GM11168 (cell line): ENCODE measurements at regions not wholly inside any gene's neighbourhood (a gene's known extent, or its start where the extent isn't known, plus 50 kb on each side); places are given as distances from the start of the nearest gene placed in this dataset.
"Not testable (repeated sequence)": the region's sequence is repeated elsewhere in the genome, so short reads cannot be mapped to it uniquely, and the experiment has no call there.

Experiments used
- in situ Hi-C: fragments of 300-500 bp; cut with MboI; formaldehyde crosslinking; loops from one replicate; pipeline ENCODE4 v1.12.0; 2022; ENCODE audit warnings: low sequenced_read_pairs; ENCODE audit not compliant: unreplicated experiment

DNA sequence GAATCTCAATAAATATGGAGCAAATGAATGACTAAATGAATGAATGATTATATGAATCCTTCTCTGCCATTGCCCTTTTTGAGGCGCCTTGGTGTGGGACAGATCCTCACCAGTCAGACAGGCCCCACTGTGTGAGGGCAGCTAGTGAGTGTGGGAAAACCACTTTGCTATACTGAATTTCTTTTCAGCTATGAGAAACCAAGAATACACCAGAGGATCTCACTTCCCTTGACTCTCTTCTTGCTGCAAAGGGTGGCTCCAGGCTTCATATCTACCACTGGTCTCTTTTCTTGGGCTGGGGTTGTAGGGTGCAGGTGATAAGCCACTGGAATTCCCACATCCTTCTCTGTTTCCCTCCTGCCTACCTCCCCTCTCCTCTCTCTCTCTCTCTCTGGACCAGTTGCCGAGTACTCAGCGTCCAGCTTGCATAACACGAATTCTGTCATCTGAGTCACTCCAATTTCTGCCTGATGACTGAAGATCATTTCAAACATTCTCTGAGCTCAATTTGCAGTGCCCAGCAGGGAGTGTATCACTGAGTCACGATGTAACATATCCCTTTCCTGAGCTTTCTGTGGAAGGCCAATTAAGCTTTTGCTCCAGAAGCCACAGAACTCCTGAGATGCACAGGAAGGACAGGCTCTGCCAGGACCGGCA is 304.3 kb upstream of the NCAM1 start:
- in situ Hi-C loops, result no loop called here

DNA sequence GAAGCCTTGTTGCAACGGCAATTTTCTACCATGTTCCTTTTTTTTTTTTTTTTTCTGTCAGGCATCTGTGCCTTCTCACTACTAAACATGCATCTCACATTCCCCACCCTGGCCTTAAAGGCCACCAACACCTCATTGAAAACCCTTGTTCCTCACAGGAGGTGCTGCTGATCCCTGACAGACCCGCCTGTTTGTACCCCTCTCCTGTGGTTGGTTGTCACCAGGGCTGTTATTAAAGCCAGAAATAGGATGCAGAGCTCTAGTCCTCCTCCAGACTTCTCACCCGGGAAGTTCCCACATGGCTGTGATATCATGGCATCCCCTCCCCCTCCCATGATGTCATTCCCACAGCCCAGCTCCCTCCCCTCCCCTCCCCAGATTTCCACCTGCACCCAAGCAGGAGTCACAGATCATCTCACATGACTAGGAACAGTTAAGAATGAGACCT is 302.8 kb upstream of the NCAM1 start:
- in situ Hi-C loops, result no loop called here

DNA sequence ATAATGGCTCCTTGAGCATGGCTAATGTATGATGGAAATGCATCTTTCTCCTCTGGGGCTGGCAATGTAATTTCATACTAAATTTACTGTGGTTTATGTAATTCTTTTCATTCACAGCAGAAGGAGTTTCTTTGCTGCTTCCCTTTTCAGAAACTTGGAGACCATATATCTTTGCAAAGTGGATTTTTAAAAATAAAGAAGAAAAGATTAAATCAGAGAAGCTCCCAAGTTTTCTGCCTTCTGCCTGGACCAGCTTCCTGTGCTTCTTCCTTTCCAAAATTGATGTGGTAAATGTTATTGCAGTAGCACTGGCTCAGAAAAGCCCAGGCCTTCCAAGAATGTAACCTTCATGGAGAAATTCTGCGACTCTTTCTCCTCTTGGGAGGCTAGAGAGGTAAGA is 300.1 kb upstream of the NCAM1 start:
- in situ Hi-C loops, result no loop called here

DNA sequence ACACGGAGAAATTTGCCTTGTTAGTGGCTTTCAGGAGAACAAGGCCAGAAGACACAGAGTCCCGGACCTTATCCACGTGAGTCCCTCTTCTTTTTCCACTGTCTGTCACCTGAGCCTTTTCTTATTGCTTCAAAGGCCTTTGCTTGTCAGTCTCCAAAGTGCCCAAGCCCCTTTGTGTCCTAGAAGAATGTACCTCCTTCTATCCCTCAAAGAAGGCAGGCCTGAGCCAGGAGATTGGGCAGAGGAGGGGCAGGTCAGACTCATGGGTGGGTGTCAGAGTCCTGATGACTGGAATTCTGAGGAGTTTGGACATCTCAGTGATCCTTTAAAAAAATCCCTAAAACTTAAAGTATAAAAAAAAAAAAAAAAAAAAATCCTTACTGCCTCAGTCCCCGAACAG is 299.6 kb upstream of the NCAM1 start:
- in situ Hi-C loops, result no loop called here

DNA sequence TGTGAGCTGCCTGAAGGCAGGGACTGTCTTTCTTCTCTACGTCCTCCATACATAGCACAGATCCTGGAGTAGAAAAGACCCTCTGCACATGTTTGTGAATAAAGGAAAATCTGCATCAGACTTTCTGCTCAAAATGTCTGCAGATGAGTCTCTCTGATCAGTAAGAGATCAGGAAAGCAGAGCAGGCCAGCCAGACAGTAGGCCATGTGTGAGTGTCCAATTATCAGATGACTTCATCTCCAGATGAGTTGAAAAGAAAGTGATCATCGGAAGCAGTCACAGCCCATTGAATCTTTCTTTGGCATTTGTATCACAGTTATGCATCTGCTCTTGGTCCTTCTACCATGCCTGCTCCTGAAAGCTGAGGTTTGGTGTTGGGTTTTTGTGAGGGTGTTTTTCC is 298.7 kb upstream of the NCAM1 start:
- in situ Hi-C loops, result no loop called here

DNA sequence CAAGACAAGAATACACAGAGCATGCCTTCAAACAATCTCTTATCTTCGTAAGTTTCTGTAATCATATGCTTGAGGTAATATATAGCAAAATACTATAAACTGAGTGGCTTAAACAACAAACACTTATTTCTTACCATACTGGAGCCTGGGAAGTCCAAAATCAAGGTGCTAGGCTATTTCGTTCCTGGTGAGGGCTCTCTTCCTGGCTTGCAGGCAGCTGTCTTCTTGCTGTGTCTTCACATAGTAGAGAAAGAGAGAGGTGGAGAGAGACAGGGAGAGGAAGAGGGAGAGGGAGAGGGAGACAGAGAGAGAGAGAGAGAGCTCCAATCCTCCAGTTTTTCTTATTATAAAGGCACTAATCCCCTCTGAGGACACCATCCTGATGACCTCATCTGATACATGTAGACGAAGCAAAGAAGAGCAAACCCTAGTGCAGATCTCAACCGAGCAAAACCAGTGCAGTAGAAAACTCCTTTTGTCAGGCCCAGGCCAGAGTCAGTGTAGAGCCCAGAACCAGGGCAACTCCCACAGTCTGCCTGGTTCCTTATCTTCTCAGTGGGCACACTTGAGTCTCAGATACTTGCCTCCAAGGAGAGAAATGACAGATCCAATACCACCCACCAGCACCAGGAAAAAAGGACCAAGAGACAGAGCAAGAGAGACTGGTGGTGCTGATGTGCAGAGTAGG is 297.1 kb upstream of the NCAM1 start:
- in situ Hi-C loops, result no loop called here

DNA sequence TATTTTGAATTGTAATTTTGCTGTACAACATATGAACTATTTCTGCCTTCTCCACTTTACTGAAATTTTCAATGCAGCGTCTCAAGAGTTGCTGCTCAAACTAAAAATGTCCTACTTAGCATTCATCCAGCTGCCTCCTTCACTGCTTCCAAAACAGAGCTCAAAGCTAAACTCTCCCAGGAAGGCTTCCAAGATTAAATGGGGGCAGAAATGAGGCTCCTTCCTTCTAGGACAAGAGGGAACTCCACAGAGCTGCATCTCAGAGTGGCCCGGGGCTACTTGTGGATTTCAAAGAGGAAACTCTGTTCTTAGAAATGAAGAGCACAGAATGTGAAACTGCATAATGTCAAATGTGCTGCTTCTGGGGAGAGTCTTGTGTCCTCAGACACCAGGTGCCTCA is 295.9 kb upstream of the NCAM1 start:
- in situ Hi-C loops, result no loop called here

DNA sequence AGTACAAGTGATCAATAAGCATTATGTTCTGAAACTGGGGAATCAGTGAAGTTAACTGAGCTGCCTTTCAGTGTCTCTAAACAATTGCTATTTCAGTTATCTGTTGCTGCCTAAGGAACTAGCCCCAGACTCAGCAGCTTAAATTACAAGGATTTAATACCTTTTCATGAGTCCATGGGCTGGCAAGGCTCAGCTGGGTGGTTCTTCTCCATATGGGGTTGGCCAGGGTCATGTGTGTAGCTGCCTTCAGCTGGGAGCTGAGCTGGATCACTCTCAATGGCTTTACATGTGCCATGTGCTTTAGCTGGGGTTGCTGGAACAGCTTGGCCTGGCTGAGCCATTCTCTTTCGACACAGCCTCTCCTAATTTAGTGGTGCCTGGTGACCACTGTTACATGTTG is 295.0 kb upstream of the NCAM1 start:
- in situ Hi-C loops, result no loop called here

DNA sequence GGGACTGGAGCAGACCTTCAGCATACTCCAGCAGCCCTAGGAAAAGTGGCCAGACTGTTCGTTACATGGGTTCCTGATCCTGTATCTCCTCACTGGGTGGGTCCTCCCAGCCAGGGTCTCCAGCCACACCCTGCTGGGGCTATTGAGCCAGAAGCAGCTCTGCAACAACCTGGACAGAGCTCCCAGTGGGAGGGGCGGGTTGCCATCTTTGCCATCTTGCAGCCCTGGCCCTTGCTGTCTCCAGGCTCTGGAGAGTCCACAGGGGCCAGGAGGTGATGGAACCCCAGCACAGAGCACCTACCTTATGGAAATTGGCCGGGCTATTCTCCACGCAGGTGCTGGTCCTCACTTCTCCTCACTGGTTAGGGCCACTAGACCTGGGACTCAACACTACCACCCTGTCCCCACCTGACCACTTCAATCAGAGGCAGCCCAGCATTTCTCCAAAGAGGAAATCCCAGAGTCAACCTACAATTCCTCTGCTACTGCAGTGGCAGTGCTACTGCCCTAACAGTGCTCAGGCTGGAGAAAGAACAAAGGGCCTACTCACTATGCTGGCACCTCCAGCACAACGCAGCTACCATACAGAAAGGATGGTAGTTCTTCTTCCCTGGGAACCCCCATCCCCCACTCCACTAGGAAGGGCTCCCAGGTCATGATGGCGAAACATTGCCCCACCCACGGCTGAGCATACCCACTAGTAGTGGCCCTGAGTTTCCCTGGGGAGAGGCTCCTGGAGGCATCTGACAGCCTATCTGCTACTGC is 290.2 kb upstream of the NCAM1 start:
- in situ Hi-C loops, result no loop called here

DNA sequence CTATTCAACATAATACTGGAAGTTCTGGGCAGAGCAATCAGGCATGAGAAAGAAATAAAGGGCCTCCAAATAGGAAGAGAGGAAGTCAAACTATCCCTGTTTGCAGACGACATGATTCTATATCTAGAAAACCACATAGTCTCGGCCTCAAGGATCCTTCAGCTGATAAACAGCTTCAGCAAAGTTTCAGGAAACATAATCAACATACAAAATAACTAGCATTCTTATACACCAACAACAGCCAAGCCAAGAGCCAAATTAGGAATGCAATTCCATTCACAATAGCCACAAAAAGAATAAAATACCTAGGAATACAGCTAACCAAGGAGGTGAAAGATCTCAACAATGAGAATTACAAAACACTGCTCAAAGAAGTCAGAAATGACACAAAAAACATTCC is 287.8 kb upstream of the NCAM1 start:
- in situ Hi-C loops, result not testable (repeated sequence)

DNA sequence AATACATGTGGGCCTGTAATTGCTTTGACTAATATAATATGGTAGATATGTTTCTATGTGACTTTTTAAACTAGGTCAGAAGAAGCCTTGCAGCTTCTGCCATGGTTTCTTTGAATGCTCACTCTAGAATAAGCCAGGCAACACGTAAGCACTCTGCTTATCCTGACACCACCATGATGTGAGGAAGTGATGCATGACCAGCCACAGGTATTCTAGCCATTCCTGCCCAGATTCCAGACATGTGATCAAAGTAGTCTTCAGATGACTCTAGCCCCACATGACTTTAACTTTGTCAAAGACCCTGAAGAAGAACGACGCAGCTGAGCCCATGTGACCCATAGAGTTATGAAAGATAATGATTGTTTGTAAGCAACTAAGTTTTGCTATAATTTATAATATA is 276.1 kb upstream of the NCAM1 start:
- in situ Hi-C loops, result no loop called here

DNA sequence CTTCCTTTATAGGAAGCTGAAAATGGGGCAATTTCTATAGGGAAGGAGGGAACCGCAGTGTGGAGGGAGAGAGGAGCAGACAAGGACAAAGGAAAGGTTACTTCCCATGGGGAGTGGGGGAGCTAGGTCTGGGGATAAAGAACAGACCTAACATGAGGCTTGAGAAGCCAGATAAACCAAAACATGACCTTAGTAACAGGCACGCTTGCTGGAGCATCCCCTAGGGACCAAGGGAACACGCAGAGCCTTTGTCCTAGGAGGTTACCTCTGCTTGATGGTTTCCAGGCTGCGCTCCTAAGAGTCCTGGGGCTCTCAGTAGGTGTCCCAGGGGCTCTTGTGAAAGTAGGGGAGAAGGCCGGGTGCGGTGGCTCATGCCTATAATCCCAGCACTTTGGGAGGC is 271.4 kb upstream of the NCAM1 start:
- in situ Hi-C loops, result no loop called here

DNA sequence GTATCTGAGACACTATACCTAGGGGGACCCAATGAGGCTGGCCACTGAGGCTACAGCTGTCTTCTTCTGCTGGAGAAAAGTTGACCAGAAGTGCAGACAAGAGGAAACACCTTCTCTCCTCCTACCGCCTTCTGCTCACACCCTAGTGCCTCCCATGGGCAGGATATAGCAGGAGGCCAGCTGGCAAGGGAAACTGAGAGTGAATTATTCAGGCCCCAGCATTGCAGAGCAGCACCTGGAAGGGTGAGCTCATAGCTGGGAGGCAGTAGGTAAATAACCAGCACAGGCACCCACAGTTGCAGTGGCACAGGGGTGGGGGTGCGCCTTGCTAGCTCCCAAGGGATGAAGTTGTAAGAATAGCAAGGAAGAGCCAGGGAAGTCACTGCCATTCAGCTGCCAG is 267.4 kb upstream of the NCAM1 start:
- in situ Hi-C loops, result no loop called here

DNA sequence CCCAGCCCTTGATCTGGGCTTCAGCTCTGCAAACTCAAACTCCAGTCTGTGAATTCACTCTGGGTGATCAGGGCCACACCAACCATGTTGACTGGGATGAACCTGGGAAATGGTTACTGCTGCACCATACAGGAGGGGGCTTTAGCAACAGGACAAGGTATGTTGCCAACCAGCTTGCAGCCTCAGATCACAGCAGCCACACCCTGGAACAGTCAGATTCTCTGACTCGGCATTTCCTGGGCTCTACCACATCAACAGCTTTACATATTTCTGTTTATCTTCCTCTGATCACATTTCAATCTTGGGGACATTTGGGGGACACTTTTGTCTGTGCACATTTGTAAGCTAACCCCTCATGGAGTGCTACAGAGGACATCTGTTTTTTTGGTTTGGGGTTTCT is 267.0 kb upstream of the NCAM1 start:
- in situ Hi-C loops, result no loop called here

DNA sequence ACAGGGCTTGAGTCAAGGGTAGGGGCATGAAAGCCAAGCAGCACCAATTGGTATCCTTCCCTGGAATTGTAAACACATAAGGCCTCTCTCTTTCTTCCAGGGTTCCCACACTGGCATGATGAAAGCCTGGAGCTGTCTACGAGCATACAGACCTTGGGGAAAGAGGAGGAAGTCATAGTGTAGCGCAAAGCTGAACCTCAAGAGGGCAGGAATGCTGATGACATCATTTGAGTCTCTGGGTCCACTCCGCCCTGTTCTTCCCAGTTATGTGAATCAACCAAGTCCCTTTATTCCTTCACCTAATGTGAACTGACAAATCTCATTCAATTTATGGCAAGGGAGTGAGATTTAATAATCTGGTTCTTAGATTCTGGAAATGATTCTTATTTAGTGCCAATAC is 266.4 kb upstream of the NCAM1 start:
- in situ Hi-C loops, result no loop called here

DNA sequence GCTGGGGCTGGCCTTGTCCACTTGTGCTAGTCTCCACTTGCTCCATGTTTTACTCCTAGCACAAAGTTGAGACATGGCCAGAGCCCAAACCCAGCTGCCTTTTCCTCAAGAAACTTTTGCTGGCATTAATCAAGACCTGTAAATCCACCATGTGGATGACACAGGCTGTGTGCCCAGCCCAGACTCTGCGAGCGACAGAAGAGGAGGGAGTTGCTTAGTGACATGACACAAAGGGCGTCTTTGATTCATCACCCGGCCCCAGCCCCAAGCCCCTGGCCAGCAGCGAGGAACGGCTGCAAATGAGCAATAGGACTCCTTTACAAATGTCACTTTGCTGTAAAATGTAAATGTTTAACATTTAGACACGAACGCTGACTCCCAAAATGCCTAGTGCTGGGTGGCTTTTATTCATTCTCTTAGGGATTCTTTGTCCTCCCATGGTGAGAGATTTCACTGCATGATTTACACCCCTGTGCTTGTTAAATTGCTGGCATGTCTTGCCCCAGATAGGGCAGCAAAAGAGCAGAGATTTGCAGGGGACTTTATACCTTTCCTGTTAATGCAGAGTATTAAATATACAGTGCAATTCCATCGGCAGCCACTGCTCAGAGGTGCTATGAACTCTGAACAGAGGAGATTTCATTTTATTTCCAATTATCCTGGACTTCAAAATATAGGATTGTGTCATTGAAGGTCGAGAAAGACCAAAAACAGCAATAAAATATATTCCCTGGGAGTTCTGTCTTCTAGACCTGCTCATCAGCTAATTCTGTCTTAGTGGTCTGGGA is 263.6 kb upstream of the NCAM1 start:
- in situ Hi-C loops, result no loop called here

DNA sequence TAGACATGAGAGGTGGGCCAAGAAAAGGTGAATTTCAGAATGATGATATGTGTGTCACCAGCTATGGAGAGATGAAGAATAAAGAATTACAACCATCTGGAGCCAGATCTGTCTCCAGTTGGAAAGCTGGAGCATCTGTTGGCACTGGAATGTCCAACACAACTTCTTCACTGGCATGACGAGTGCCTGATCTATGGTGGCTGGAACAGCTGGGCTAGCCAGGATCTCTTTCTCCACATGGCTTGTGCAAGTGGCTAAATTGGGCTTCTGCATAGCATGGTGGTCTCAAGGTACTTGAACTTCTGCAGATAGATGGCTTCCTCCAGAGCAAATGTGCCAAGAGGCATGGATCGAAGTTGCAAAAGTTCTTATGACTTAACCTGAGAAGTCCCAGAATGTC is 256.1 kb upstream of the NCAM1 start:
- in situ Hi-C loops, result no loop called here

DNA sequence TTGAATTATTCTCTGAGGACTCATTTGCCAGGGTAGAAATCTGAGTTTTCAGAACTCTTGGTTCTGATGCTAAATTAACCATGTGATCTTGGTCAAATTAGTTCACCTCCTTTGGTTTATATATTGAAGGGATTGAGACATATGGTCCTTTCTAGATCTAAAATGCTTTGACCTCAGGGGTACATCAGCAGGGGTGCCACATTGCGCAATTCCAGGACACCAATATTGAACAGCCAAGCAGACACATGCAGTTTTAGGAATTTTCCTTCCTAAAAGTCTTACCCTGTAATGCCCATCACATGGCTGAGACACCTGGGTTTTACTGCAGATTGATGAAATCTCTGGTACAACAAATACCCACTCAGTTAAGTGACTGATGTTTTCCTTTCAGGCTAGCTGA is 254.4 kb upstream of the NCAM1 start:
- in situ Hi-C loops, result no loop called here

DNA sequence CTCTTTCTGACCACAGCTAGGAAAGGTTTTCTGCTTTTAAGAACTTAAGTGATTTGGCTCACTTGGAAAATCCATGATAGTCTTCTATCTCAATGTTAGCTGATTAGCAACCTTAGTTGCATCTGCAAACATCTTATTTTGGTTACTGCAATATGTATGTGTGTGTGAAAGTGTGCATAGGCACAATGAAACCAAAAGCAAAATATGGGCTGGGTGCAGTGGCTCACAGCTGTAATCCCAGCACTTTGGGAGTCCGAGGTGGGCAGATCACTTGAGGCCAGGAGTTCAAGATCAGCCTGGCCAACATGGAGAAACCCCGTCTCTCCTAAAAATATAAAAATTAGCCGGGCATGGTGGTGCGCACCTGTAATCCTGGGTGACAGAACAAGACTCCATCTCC is 246.9 kb upstream of the NCAM1 start:
- in situ Hi-C loops, result not testable (repeated sequence)

DNA sequence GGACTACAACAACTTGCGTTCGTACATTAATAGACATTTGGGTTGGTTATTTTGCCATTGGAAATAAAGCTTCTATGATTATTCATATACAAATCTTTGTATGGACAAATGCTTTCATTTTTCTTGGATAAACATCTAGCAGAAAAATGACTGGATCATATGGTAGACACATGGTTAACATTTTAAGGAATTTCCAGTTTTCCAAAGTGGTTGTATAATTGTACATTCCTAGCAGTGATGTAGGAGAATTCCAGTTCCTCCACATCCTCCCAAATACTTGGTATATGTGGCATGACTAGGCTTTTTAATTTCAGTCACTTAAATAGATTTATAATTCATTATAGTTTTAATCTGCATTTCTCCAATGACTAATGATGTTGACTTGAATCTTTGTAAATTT is 246.2 kb upstream of the NCAM1 start:
- in situ Hi-C loops, result no loop called here

DNA sequence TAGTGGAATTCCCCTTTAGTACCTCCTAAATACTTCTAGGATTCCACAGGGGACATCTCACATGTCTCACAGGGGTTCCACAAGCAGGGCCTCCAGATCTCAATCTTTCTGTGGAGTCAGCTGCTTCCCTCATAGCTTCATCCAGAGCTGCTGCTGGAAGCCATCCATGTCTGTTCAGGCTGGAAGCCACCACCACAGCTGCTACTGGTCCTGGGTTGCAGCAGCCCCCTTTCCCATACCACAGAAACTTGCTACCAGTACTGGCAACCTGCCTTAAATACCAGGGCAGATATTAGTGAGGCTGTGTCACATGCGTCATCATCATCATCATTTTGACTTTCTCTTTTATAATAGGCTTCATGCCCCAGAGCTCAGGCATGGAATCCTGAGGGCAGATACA is 242.7 kb upstream of the NCAM1 start:
- in situ Hi-C loops, result no loop called here
